Vagina (tissue), 2 donors: ENCODE measurements at regions not wholly inside any gene's neighbourhood (a gene's known extent, or its start where the extent isn't known, plus 50 kb on each side); places are given as distances from the start of the nearest gene placed in this dataset.

Experiments used
- POLR2AphosphoS5 ChIP-seq, 2 donors: sonication (generic); formaldehyde crosslinking; IDR thresholded peaks; one replicate each; pipeline ENCODE4 v1.9.0; 2017; ENCODE audit warnings: antibody characterized with exemption in 2 of 2, mild to moderate bottlenecking in 2 of 2, low read depth in 1 of 2; ENCODE audit not compliant: insufficient read depth in 1 of 2
- TF ChIP-seq, protein P1 (sequence below), 3 experiments: fragments of 450-650 bp in 2 of 3; fragments of 200-600 bp in 1 of 3; sonication (generic) in 1 of 3; IDR thresholded peaks; one replicate each; pipeline ENCODE4 v1.5.1; 2017 to 2019; ENCODE audit warnings: antibody characterized with exemption in 3 of 3, mild to moderate bottlenecking in 2 of 3, moderate library complexity in 2 of 3

DNA sequence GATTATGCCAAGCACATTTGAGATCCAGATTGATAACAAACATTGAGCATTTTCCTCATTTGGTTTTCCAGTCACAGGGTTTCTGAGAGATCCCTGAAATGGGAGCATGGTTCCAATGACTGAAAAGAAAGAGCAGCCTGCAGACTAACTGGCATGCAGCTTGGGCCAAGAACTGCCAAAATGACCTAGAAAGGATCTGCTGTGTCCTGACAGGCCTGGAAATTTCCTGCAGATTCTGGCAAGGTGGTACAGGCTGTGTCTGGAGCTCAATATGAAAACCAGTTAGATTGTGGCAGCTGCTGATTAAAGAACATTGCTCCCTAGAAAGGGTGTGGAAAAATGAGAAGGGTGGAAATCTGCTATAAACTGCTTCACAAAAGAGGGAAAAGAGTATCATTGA, 417.3 kb downstream of the IPO8 start:
- no peak for TF ChIP-seq POLR2AphosphoS5 (IDR thresholded peaks at IDR 0.05; ENCODE audit: insufficient read depth in 1 of 2, low read depth in 1 of 2)
- TF ChIP-seq, protein P1, sequence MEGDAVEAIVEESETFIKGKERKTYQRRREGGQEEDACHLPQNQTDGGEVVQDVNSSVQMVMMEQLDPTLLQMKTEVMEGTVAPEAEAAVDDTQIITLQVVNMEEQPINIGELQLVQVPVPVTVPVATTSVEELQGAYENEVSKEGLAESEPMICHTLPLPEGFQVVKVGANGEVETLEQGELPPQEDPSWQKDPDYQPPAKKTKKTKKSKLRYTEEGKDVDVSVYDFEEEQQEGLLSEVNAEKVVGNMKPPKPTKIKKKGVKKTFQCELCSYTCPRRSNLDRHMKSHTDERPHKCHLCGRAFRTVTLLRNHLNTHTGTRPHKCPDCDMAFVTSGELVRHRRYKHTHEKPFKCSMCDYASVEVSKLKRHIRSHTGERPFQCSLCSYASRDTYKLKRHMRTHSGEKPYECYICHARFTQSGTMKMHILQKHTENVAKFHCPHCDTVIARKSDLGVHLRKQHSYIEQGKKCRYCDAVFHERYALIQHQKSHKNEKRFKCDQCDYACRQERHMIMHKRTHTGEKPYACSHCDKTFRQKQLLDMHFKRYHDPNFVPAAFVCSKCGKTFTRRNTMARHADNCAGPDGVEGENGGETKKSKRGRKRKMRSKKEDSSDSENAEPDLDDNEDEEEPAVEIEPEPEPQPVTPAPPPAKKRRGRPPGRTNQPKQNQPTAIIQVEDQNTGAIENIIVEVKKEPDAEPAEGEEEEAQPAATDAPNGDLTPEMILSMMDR (IDR thresholded peaks at IDR 0.05), result no peak
